ENCODE measurements at regions not wholly inside any gene's neighbourhood (a gene's known extent, or its start where the extent isn't known, plus 50 kb on each side); places are given as distances from the start of the nearest gene placed in this dataset.
A peak's percentile ranks its signal among the peaks of the same experiment; 100 is the strongest.

- DNase-seq (ENCODE audit: low spot score): no peak
- Mint-ChIP-seq H3K4me1 (ENCODE audit: low read depth) (no peaks in the 10 kb centered on the region), H3K27ac (no peak overlapping the region), H3K36me3 (ENCODE audit: low read depth) (no peaks in the 10 kb centered on the region), H3K27me3 (ENCODE audit: low read depth) (no peaks in the 10 kb centered on the region), H3K4me3 (no peak overlapping the region), H3K9me3 (no peaks in the 10 kb centered on the region)
Observed at GRCh38 chr15:95598251-95598855, 732.1 kb upstream of the NR2F2 start.

- H3K4me3 Mint-ChIP-seq: no peak overlapping the region
- H3K27me3 Mint-ChIP-seq (ENCODE audit: low read depth): peaks cover 2% of the 10 kb centered on the region
- no peak for DNase-seq (ENCODE audit: low spot score)
- H3K4me1 Mint-ChIP-seq (ENCODE audit: low read depth): no peaks in the 10 kb centered on the region
- no peaks in the 10 kb centered on the region for H3K36me3 Mint-ChIP-seq (ENCODE audit: low read depth)
- no peaks in the 10 kb centered on the region for H3K9me3 Mint-ChIP-seq
- H3K27ac Mint-ChIP-seq: no peak overlapping the region
Observed at GRCh38 chr15:95600367-95600766, 730.1 kb upstream of the NR2F2 start.

DNA sequence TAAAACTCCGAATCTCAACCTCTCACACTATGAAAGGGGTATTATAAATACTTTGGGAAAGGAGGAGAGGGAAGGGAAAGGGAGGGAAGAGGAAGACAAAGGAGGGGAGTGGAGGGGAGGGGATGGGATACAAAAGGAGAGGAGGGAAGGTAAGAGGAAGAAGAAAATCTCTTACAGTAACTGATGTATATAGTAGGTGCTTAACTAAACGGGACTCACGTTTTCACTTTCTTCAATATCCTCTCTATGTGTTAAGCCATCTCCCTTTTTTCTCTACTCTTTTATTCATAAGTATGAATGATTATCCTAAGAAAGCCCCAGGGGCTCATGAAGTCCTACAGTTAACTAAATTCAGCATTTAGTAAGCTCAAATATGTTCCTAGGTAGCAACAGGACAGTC lies 729.6 kb upstream of the NR2F2 start:
- Mint-ChIP-seq H3K9me3 (no peaks in the 10 kb centered on the region), H3K27ac (no peak overlapping the region), H3K4me3 (no peak overlapping the region), H3K36me3 (ENCODE audit: low read depth) (no peaks in the 10 kb centered on the region), H3K4me1 (ENCODE audit: low read depth) (no peaks in the 10 kb centered on the region), H3K27me3 (ENCODE audit: low read depth) (peaks cover 2% of the 10 kb centered on the region)
- DNase-seq (ENCODE audit: low spot score): no peak

GRCh38 chr15:95601525-95601924 lies 729.0 kb upstream of the NR2F2 start:
- Mint-ChIP-seq H3K9me3 (no peaks in the 10 kb centered on the region), H3K4me3 (no peak overlapping the region), H3K27ac (no peak overlapping the region), H3K36me3 (ENCODE audit: low read depth) (no peaks in the 10 kb centered on the region), H3K27me3 (ENCODE audit: low read depth) (peaks cover 2% of the 10 kb centered on the region), H3K4me1 (ENCODE audit: low read depth) (no peaks in the 10 kb centered on the region)
- DNase-seq (ENCODE audit: low spot score): no peak

GRCh38 chr15:95603802-95604201 lies 726.7 kb upstream of the NR2F2 start:
- H3K36me3 Mint-ChIP-seq (ENCODE audit: low read depth): no peaks in the 10 kb centered on the region
- H3K27ac Mint-ChIP-seq: no peak overlapping the region
- H3K9me3 Mint-ChIP-seq: no peaks in the 10 kb centered on the region
- no peaks in the 10 kb centered on the region for H3K4me1 Mint-ChIP-seq (ENCODE audit: low read depth)
- H3K27me3 Mint-ChIP-seq (ENCODE audit: low read depth): peaks cover 2% of the 10 kb centered on the region
- no peak for DNase-seq (ENCODE audit: low spot score)
- H3K4me3 Mint-ChIP-seq: no peak overlapping the region

GRCh38 chr15:95604634-95605036 lies 725.9 kb upstream of the NR2F2 start:
- no peak for DNase-seq (ENCODE audit: low spot score)
- no peaks in the 10 kb centered on the region for H3K4me1 Mint-ChIP-seq (ENCODE audit: low read depth)
- H3K9me3 Mint-ChIP-seq: no peaks in the 10 kb centered on the region
- no peak overlapping the region for H3K4me3 Mint-ChIP-seq
- H3K27ac Mint-ChIP-seq: no peak overlapping the region
- H3K36me3 Mint-ChIP-seq (ENCODE audit: low read depth): no peaks in the 10 kb centered on the region
- H3K27me3 Mint-ChIP-seq (ENCODE audit: low read depth): peaks cover 2% of the 10 kb centered on the region

- Mint-ChIP-seq H3K27me3 (ENCODE audit: low read depth) (peaks cover 2% of the 10 kb centered on the region), H3K9me3 (no peaks in the 10 kb centered on the region), H3K4me3 (no peak overlapping the region), H3K27ac (no peak overlapping the region), H3K4me1 (ENCODE audit: low read depth) (no peaks in the 10 kb centered on the region), H3K36me3 (ENCODE audit: low read depth) (no peaks in the 10 kb centered on the region)
- DNase-seq (ENCODE audit: low spot score): no peak
Observed at GRCh38 chr15:95605098-95605497, 725.4 kb upstream of the NR2F2 start.

GRCh38 chr15:95606551-95606950 lies 723.9 kb upstream of the NR2F2 start:
- H3K9me3 Mint-ChIP-seq: no peaks in the 10 kb centered on the region
- no peak overlapping the region for H3K4me3 Mint-ChIP-seq
- DNase-seq (ENCODE audit: low spot score): no peak
- H3K27ac Mint-ChIP-seq: no peak overlapping the region
- H3K4me1 Mint-ChIP-seq (ENCODE audit: low read depth): no peaks in the 10 kb centered on the region
- H3K27me3 Mint-ChIP-seq (ENCODE audit: low read depth): peaks cover 2% of the 10 kb centered on the region
- no peaks in the 10 kb centered on the region for H3K36me3 Mint-ChIP-seq (ENCODE audit: low read depth)

DNA sequence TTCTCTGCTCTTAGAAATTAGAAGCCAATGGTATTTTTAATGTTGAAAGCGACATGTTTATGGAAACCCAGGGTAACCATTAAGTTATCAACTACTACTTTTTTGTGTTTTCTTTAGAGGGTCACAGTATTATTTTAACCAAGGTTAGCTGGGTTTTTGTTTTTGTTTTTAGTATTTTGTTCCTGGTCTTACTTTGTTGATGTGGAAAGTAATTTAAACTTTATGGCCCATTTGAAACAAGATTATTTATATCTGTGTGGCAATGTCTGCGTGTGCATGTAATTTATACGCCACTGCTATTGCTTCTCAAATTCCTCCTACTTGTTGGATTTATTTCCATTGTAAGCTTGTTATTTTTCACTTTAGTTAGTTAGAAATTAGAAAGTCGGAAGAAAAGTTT lies 722.1 kb upstream of the NR2F2 start:
- Mint-ChIP-seq H3K9me3 (no peaks in the 10 kb centered on the region), H3K4me1 (ENCODE audit: low read depth) (no peaks in the 10 kb centered on the region), H3K27me3 (ENCODE audit: low read depth) (peaks cover 2% of the 10 kb centered on the region), H3K4me3 (no peak overlapping the region), H3K27ac (no peak overlapping the region), H3K36me3 (ENCODE audit: low read depth) (no peaks in the 10 kb centered on the region)
- no peak for DNase-seq (ENCODE audit: low spot score)

DNA sequence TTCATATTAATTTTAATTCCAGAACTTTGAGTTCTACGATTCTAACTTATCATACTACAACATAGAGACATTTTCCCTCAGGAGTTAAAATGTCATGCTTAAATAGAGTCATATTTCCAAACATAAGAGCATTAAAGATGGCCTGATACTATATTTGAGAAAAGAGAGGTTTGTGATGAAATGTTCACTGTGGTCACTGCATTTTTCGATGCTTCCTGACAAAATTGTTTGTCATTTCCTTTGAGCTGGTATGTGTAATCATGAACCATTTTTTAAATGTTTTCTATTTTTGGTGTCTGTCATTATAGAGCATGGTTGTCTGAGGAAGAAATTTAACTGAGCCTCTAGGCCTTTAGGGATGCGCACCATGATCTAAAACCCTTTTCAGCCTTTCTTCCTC lies 721.4 kb upstream of the NR2F2 start:
- no peaks in the 10 kb centered on the region for H3K9me3 Mint-ChIP-seq
- peaks cover under 1% of the 10 kb centered on the region for H3K27me3 Mint-ChIP-seq (ENCODE audit: low read depth)
- H3K4me1 Mint-ChIP-seq (ENCODE audit: low read depth): no peaks in the 10 kb centered on the region
- no peaks in the 10 kb centered on the region for H3K36me3 Mint-ChIP-seq (ENCODE audit: low read depth)
- H3K27ac Mint-ChIP-seq: no peak overlapping the region
- no peak overlapping the region for H3K4me3 Mint-ChIP-seq
- DNase-seq (ENCODE audit: low spot score): no peak

DNA sequence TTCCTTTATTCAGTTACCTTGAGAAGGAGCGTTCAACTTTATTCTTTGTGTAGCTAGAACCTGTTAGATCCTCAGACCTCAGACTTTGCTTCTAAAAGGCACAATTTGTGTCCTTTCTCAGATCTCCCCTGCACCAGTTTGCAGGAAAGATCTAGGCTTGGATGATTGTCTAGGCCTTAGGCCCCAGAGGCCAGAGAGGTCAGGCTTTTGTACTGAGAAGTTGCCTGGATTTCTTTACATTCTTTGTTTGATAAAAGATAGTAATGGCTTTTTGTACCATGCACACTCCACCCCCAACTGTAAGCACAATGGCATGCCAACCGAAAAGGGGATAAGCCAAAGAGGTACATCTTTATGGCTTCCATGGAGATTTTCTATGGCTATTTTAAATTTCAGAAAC lies 719.6 kb upstream of the NR2F2 start:
- Mint-ChIP-seq H3K4me1 (ENCODE audit: low read depth) (no peaks in the 10 kb centered on the region), H3K4me3 (no peak overlapping the region), H3K27me3 (ENCODE audit: low read depth) (no peaks in the 10 kb centered on the region), H3K9me3 (no peaks in the 10 kb centered on the region), H3K27ac (no peak overlapping the region), H3K36me3 (ENCODE audit: low read depth) (no peaks in the 10 kb centered on the region)
- no peak for DNase-seq (ENCODE audit: low spot score)

GRCh38 chr15:95615436-95615835 lies 715.1 kb upstream of the NR2F2 start:
- Mint-ChIP-seq H3K4me1 (ENCODE audit: low read depth) (peaks cover 1% of the 10 kb centered on the region), H3K9me3 (no peaks in the 10 kb centered on the region), H3K27me3 (ENCODE audit: low read depth) (no peaks in the 10 kb centered on the region), H3K27ac (no peak overlapping the region), H3K4me3 (no peak overlapping the region), H3K36me3 (ENCODE audit: low read depth) (no peaks in the 10 kb centered on the region)
- DNase-seq (ENCODE audit: low spot score): no peak

GRCh38 chr15:95616306-95616705 lies 714.2 kb upstream of the NR2F2 start:
- no peaks in the 10 kb centered on the region for H3K9me3 Mint-ChIP-seq
- no peaks in the 10 kb centered on the region for H3K36me3 Mint-ChIP-seq (ENCODE audit: low read depth)
- no peaks in the 10 kb centered on the region for H3K27me3 Mint-ChIP-seq (ENCODE audit: low read depth)
- no peak overlapping the region for H3K4me3 Mint-ChIP-seq
- no peak for DNase-seq (ENCODE audit: low spot score)
- peaks cover 7% of the 10 kb centered on the region for H3K4me1 Mint-ChIP-seq (ENCODE audit: low read depth)
- H3K27ac Mint-ChIP-seq: no peak overlapping the region

DNA sequence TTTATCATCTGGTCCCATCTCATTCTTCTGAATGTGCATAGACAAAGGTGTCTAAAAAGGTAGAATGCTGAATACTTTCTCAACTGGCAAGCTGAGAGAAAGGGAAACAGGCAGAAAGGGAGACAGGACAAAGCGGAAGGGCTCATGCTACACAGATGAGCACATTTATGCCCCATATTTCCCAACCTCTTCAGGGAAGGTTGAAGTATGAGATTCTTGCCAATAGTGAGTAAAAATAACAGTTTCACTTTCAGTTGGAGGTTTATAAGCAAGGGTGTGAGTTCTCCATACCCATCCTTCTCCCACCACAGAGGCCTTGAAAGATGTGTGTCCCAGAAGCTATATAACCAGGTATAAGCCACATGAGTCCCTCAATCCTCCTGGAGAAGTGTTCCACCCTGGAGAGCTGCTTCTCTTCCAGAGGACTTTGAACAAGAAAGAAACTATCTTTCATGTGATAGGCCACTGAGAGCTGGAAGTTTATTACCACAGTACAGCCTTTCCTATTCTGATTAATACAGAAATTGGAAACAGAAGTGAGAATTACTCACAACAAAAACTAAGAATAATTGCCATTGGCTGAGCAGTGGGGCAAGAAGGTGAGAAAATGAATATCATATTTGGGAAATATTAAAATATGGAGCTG lies 709.4 kb upstream of the NR2F2 start:
- no peaks in the 10 kb centered on the region for H3K27me3 Mint-ChIP-seq (ENCODE audit: low read depth)
- peak overlapping the region; percentile 45 for H3K4me3 Mint-ChIP-seq
- peaks cover 7% of the 10 kb centered on the region for H3K4me1 Mint-ChIP-seq (ENCODE audit: low read depth)
- H3K36me3 Mint-ChIP-seq (ENCODE audit: low read depth): no peaks in the 10 kb centered on the region
- no peak overlapping the region for H3K27ac Mint-ChIP-seq
- DNase-seq (ENCODE audit: low spot score): no peak
- peaks cover 13% of the 10 kb centered on the region for H3K9me3 Mint-ChIP-seq

GRCh38 chr15:95622843-95623242 lies 707.7 kb upstream of the NR2F2 start:
- H3K27ac Mint-ChIP-seq: no peak overlapping the region
- no peak overlapping the region for H3K4me3 Mint-ChIP-seq
- no peaks in the 10 kb centered on the region for H3K27me3 Mint-ChIP-seq (ENCODE audit: low read depth)
- H3K36me3 Mint-ChIP-seq (ENCODE audit: low read depth): no peaks in the 10 kb centered on the region
- H3K9me3 Mint-ChIP-seq: peaks cover 13% of the 10 kb centered on the region
- no peak for DNase-seq (ENCODE audit: low spot score)
- peaks cover 7% of the 10 kb centered on the region for H3K4me1 Mint-ChIP-seq (ENCODE audit: low read depth)
